ENCODE measurements at regions not wholly inside any gene's neighbourhood (a gene's known extent, or its start where the extent isn't known, plus 50 kb on each side); places are given as distances from the start of the nearest gene placed in this dataset.

GRCh38 chr14:30191639-30192279, 264.1 kb upstream of the PRKD1 start:
- 83 to 85% methylated on average over 2 of the region's 2 CpGs for WGBS, 2 donors
- no peak for TF ChIP-seq CTCF (IDR thresholded peaks at IDR 0.05)
- no peak for TF ChIP-seq POLR2A (IDR thresholded peaks at IDR 0.05)
- no peak for DNase-seq (ENCODE audit: low spot score in 2 of 2)
- no peak overlapping the region for H3K4me3 ChIP-seq (ENCODE audit: low read depth, poor library complexity, severe bottlenecking)
- intact Hi-C loops (cut with DNase I; ENCODE audit: low total_unique reads), result no loop called here

- no peak for DNase-seq (ENCODE audit: low spot score in 2 of 2)
- TF ChIP-seq CTCF (IDR thresholded peaks at IDR 0.05), result no peak
- no peak for TF ChIP-seq POLR2A (IDR thresholded peaks at IDR 0.05)
- 88 to 90% methylated on average over 4 of the region's 4 CpGs for WGBS, 2 donors
- H3K4me3 ChIP-seq (ENCODE audit: low read depth, poor library complexity, severe bottlenecking), result no peak overlapping the region
- intact Hi-C loops (cut with DNase I; ENCODE audit: low total_unique reads), result no loop called here
These were observed 265.5 kb upstream of the PRKD1 start for GRCh38 chr14:30193101-30193500.

- intact Hi-C loops (cut with DNase I; ENCODE audit: low total_unique reads), result no loop called here
- WGBS, 2 donors, result 54 to 70% methylated on average over 4 of the region's 4 CpGs
- H3K4me3 ChIP-seq (ENCODE audit: low read depth, poor library complexity, severe bottlenecking), result no peak overlapping the region
- TF ChIP-seq POLR2A (IDR thresholded peaks at IDR 0.05) (no peak), CTCF (IDR thresholded peaks at IDR 0.05) (no peak)
- DNase-seq (ENCODE audit: low spot score in 2 of 2), result no peak
These were observed 266.3 kb upstream of the PRKD1 start for GRCh38 chr14:30193845-30194501.

- 12 to 26% methylated on average over 2 of the region's 2 CpGs for WGBS, 2 donors
- no peak for TF ChIP-seq POLR2A (IDR thresholded peaks at IDR 0.05)
- TF ChIP-seq CTCF (IDR thresholded peaks at IDR 0.05), result no peak
- H3K4me3 ChIP-seq (ENCODE audit: low read depth, poor library complexity, severe bottlenecking), result no peak overlapping the region
- DNase-seq (ENCODE audit: low spot score in 2 of 2), result no peak
- intact Hi-C loops (cut with DNase I; ENCODE audit: low total_unique reads), result no loop called here
These were observed 267.1 kb upstream of the PRKD1 start for GRCh38 chr14:30194741-30195148.

- intact Hi-C loops (cut with DNase I; ENCODE audit: low total_unique reads), result no loop called here
- no peak overlapping the region for H3K4me3 ChIP-seq (ENCODE audit: low read depth, poor library complexity, severe bottlenecking)
- TF ChIP-seq CTCF (IDR thresholded peaks at IDR 0.05) (no peak), POLR2A (IDR thresholded peaks at IDR 0.05) (no peak)
- WGBS, 2 donors, result 53 to 62% methylated on average over 3 of the region's 3 CpGs
- DNase-seq (ENCODE audit: low spot score in 2 of 2), result no peak
These were observed 268.3 kb upstream of the PRKD1 start for GRCh38 chr14:30195941-30196340.

Measured in lower leg skin (tissue), 4 donors.